ENCODE measurements at regions not wholly inside any gene's neighbourhood (a gene's known extent, or its start where the extent isn't known, plus 50 kb on each side); places are given as distances from the start of the nearest gene placed in this dataset.
"Not testable (repeated sequence)": the region's sequence is repeated elsewhere in the genome, so short reads cannot be mapped to it uniquely, and the experiment has no call there.

DNA sequence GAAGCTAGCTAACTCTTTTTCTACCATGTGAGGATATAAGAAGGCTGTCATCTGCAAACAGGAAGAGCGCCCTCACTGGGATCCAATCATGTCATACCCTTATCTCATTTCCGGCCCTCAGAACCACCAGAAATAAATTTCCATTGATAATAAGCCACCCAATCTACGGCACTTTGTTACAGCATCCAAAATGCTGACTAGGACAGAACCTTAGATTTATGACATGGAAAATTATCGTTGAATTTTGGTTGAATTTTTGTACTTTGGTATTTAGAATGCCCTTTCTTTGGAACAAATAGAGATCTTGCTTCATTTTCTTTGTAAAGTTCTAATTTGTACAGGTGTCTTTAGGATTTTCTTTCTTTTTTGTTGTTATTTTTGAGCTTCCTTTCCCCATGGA, 53.3 kb upstream of the CYLC2 start:
- no peak for DNase-seq

DNA sequence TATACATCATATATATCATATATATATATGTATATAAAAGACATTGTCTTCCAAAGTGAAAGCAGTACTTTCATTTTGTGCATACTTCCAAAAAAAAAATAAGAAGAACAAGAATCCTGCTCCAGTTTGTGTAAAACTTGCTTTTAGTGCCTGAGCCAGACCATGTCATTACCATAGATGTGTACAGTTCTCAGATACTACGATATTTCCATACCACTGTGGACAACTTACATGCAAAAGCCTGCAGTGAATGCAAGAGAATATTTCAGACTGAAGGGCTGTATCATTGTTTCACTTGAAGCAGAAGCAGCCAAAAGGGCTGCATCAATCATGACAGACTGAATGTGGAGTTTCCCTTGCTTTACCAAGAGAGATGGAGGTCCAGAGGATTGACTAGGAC, 72.6 kb upstream of the CYLC2 start:
- no peak for DNase-seq

DNA sequence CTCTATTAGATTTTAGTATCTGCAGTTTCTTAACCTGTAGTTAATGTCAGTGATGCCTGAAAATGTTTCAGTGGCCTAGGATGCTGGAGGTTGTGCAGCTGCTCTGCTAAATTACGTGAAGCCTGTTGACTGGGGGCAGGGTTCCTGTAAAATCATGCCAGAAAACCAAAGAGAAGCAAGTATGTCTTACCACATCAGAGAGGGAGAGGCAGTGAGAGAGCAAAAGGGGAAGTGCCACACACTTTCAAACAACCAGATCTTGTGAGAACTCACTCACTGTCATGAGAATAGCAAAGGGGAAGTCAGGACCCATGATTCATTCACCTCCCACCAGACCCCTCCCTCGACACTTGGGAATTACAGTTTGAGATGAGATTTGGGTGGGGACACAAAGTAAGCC, 83.9 kb upstream of the CYLC2 start:
- DNase-seq: no peak

DNA sequence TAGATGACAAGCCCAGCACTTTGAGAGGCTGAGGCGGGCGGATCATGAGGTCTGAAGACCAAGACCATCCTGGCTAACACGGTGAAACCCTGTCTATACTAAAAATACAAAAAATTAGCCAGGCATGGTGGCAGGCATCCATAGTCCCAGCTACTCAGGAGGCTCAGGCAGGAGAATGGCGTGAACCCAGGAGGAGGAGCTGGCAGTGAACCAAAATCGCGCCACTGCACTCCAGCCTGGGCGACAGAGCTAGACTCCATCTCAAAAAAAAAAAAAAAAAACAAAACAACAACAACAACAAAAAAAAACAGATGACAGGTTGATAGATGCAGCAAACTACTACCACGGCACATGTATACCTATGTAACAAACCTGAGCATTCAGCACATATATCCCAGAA, 89.3 kb upstream of the CYLC2 start:
- DNase-seq: not testable (repeated sequence)

DNA sequence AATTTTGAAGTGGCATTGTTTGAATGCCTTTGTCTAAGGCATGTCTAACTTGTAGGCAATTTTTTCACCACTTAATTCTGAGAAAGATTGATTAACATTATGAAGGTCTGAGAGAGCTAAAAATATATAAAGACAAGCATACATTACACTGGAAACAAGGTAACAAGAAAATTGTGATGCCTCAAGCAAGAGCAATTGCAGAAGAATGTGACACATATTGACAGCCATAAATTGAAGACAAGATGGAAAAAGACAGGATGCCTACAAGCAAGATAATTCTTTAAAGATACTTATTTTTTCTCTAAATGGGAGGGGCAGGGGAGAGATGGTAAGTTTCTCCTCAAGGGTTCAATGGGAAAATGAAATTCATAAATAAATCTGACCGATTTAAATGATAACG, 103.1 kb upstream of the CYLC2 start:
- DNase-seq: no peak

DNA sequence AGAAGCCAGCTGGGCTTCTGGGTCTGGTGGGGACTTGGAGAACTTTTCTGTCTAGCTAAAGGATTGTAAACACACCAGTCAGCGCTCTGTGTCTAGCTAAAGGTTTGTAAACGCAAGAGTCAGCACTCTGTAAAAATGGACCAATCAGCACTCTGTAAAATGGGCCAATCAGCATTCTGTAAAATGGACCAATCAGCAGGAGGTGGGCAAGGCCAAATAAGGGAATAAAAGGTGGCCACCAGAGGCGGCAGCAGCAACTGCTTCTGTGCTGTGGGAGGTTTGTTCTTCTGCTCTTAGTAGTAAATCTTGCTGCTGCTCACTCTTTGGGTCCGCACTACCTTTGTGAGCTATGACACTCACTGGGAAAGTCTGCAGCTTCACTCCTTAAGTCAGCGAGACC, 106.4 kb upstream of the CYLC2 start:
- DNase-seq: not testable (repeated sequence)

DNA sequence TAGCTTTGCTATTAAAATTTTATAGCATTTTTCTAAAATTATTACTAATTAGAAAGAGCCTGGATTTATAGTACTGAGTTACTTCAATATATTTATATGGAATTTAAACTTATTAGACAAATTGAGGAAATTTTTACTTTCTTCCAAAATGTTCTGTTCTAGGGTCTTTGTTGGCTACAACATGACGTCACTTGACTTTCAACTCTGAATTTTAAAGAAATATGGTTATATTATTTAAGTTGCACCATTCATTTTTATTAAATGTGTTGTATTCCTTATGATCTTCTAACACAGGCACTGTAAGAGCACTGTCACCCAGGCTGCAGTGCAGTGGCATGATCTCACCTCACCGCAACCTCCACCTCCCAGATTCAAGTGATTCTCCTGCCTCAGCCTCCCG, 119.4 kb upstream of the CYLC2 start:
- no peak for DNase-seq

DNA sequence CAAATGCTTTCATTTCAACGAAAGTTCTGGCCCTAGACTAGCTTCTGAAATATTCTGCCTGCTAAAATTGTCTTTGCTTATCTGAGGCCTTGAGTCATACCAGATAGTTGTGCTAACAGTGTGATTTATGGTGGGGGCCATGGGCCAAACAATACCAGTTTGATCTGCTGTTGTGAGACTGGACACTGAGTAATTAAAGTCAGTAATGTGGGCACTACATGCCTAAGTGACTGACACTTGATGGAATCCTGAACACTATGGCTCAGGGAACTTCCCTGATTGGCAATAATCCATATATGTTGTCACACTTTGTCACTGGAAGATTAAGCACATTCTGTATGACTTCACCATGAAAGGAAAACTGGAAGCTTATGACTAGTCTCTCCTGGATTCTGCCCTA, 127.6 kb upstream of the CYLC2 start:
- no peak for DNase-seq

DNA sequence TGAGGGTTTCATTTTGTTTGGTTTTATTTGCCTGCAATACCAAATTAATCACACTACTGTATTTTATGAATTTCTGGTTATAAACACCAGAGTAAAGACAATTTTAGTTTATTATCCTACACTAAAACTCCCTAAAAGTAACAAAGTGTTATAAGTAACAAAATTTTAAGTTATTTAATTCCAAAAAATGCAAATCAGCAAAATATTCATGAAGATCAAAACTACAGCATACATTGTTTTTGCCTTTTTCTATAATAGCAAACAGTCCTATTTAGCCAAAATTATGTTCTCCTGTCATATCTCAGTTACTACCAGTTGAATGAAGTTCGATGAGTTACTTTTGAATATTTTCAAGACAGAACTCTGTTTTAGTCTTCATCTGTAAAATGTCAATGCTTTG, 132.7 kb upstream of the CYLC2 start:
- DNase-seq: no peak

DNA sequence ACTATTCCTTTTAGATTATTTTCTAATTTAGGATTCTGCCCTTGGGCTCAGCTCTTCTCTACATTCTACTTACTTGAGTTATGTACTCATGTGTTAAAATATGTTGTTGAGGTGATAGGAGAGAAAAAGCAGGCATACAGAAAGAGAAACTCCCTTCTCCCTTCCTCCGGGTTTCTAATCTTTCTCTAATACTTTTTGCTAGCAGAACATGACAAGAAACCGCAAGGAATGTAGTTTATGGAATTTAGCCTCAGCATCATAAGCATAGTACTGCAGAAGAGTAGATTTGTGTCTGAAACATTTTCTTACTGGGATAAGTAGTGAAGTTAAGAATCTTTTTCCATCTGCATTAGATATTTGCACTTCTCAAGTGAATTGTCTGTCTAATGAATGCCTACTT, 139.5 kb upstream of the CYLC2 start:
- no peak for DNase-seq

DNA sequence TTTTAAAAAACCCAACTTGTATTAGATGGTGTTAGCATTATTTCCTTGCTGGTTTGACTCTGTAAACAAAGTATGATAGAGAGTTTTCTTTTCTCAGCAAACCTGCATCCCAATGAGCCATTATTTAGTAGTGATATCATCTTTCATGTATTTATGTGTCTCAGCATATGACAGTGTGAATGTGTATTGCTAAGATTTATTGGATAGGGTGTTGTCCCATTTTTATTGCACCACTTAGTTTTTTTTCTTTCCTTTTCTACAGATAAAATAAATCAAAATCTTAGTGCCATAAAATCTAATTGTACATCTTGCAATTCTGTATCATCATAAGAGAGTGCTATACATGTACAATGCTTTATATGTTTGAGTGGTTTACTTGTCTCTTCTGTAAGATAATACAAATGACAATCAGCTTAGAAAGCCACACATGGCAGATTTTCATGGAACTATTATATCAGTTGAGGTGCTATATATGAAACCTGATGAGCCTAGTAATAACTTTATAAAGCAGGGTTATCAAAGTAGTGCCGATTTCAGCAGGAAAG, 149.2 kb upstream of the CYLC2 start:
- DNase-seq: no peak

DNA sequence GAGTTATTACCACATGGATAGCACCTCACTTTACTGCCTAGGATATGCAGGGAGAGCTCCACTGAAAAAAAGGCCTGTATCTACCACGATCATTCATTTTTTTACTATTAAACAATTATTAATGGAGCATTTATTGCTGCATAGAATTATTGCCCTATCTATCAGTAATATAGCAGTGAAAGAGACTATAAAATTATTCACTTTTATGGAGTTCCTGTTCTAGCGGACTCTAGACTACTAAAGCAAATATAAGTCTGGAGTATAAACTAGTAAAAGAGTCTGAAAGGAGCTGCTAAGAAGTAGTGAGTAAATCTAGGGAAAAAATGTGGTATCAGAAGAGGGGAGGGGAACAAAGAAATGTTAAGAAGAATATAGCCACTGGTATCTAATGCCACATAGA, 150.4 kb upstream of the CYLC2 start:
- DNase-seq: no peak

DNA sequence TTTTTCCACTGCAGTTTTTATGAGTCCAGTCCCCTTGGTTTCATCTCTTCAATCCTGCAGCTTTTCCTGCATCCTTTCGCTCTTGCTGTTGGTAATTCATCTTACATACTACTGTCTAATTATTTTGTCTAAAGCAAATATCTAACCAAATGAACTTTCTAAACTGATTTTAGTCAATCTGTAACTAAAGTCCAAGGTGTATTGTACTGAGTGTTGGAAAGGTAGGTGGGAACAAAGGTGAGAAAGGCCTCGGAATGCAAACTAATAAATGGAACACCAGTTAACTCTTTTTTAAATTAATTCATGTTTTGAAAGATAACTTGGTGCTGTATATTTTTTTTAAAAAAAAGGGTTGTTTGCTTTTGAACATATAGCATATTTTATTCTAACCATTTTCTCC, 152.7 kb upstream of the CYLC2 start:
- DNase-seq: no peak

DNA sequence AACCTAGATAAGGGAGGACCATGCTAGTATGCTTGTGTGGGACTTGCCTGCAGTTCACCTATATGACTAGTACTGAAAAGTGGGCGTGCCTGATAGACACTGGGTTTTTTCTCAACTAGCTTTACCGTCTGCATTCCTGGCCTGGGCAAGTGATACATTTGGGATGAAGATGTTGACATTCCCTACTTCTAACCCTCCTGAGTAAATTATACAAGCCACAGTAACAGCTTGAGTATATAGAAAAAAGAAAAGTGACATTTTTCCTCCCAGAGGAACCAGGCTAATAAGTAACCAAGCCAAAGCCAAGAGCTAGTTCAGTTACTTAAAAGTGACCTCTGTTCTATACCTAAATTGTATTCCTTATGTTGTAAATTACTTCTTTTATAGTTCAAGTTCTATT, 153.8 kb upstream of the CYLC2 start:
- no peak for DNase-seq

DNA sequence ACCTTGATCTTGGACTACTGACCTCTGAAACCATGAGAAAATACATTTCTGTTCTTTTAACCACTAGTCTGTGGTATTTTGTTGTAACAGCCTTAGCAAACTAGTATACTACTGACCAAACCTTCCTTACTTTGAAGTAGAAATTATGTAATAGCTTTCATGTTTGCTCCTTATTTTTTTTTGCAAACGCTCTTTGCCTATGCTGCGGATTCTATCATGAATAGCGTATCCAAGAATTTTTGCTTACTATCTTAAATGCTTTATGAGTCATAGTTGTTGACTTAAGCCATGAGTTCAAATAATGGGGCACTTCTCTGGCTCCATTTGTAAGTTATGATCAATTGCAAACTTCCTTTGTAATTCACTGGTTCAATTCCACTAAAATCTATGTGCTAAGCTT, 154.8 kb upstream of the CYLC2 start:
- no peak for DNase-seq

DNA sequence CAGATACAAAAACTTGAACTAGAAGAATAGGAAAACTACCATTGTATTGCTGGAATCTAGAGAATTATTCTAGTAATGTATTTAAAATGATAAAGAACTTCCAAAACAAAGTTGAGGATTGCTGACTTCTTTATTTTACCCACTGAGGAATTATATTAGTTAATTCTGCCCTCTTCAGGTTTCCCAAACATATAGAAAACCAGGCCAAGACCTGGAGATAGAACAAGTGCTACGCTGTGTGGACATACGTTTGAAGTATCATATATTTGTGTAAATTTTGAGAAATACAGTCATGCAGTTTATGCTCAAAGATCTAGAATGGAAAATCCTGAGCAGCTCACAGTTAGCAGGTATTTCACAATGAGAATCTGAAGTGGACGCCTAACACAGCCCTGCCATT, 162.3 kb upstream of the CYLC2 start:
- no peak for DNase-seq

DNA sequence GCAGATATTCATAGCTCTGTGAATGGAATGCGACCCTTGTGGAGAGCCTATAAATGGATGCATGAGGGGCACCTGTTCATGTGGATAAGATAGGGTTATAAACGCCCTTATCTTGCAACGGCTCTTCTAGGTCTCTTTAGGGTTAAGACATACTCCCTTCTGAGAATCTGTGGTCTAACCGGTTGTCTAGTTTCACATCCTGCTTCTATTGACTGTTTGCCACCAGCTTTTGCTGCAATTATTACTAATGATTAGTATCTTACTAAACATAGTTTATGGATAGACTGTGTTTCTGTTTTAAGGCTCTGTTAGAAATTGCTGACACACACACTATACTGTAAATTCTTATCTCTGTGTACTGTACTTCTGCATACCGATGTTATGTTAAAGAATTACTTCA, 198.9 kb upstream of the CYLC2 start:
- DNase-seq: no peak

DNA sequence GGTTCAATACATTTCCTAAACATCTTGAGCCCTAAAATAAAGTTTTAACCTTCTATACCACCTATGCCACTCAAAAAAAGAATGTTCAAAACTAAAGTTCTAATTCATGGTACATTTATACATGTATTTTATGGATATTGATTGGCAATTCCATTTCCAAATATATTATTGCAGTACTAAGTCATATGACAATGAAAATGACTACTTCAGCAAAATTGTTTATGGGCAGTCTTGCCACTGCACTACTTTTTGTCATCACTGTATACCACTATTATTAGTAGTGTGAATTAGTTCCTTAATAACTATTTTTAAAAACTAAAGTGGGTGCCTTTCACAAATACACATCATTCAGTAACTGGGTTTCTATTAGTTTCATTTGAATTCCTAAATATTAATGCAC, 199.6 kb upstream of the CYLC2 start:
- no peak for DNase-seq

DNA sequence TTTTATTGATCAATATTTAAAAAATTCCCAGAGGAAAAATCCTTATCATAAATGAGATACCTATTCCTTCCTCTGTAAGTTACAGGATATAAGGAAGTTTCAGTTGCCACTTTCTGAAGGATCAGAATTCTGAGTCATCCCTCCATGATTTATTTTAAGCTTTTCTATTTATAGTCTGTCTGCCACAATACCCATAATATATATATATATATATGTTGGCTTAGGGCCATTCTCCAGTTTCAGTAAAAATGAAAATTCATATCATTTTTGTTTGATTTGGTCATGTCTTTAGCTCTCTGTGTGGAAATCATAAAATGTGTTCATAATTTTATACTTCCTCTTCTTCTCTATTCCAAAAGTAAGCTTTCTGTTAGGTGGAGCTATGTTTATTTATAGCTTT, 215.8 kb upstream of the CYLC2 start:
- no peak for DNase-seq

DNA sequence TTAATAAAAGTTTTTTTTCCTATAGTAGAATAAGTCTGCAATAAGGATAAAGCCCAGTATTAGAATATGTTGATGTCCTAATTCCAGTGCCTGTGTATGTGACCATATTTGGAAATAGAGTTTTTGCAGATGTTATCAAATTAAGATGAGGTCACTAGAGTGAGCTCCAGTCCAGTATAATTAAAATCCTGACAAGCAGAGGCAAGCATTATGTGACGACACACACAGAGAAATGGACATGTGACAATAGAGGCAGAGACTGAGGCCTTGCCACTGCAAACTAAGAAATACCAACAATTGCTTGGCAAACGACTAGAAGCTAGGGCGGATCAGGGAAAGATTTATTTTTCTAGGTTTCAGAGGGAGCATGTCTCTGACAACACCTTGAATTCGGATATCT, 216.4 kb upstream of the CYLC2 start:
- DNase-seq: no peak

DNA sequence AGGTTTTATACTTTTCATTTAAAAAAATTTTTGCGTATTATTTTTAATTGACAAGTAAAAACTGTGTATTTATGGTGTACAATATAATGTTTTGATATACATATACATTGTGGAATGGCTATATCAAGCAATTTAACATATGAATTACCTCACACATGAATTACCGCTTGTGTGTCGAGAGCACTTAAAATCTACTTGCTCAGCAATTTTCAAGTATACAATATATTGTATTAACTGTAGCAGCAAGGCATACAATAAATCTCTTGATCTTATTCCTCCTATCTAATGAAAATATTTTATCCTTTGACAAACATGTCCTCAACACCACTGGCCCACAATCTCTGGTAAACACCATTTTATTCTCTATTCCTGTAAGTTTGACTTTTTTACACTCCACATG, 224.4 kb upstream of the CYLC2 start:
- DNase-seq: no peak

DNA sequence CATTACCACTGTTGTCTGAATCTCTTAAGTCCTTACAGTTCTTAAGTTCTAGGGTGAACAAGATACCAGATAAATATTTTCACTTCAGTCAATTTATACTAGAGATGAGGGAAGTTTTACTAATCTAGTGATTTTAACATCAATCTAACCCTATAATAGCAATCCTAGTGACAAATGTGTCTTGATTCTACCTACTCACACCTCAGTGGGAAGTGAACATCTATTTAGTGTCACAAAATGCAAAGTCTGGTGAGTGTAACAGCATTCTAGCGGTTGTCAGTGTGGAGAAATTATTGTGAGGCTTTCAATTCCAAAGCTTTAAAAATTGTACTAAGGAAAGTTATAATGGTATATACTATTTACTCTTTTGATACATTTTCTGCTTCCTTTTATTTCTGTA, 225.8 kb upstream of the CYLC2 start:
- DNase-seq: no peak

DNA sequence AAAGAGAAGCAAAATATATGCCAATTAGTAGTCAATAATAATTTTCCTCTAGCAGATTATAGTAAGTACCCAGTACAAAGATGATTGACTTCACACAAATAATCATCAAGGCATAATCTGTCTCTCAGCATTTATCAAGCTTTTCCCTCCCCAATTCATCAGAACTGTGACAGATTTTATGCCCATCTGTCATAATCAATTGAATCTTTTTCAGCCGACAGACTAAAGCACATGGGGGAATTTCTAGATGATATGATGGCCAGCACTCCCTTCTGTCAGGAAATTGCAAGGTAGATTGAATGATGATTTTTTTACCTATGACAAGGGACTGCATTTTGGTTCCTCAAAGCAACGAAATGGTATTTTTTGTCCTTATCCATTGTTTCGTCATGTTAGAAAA, 227.1 kb upstream of the CYLC2 start:
- DNase-seq: no peak

DNA sequence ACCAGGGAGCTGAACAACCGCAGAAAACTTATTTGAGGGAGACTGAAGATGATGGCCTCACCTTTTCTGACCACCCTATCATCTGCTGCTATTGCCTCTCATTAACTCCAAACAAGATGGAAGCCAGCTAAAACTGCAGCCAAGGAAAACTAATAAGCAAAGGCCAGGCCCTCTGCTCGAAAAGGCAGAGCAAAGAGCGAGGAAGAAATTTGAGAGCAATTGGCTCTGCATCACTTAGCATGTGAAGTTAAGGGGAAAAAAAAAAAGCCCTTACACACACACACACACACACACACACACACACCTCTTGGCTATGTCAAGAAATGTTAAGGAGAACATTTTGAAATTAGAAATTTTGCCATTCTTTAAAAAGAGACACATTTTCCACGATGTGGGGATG, 228.1 kb upstream of the CYLC2 start:
- DNase-seq: no peak

DNA sequence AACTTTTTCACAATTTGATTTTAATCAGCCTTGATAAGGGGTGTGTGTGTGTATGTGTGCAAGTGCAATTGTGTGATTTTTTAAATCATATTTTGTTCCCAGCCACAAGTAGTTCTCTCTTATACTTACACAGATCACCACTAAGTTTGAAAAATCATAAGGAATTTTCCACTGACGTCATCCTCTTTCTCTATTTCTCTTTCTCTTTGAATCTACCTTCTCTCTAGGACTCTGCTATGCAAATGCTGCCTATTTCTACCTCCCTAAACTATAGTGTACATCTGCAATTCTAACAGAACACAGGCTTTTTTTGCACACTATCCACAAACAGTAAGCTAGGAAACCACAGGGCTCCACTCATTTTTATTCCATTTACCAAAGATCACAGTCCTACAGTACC, 254.6 kb upstream of the CYLC2 start:
- no peak for DNase-seq

DNA sequence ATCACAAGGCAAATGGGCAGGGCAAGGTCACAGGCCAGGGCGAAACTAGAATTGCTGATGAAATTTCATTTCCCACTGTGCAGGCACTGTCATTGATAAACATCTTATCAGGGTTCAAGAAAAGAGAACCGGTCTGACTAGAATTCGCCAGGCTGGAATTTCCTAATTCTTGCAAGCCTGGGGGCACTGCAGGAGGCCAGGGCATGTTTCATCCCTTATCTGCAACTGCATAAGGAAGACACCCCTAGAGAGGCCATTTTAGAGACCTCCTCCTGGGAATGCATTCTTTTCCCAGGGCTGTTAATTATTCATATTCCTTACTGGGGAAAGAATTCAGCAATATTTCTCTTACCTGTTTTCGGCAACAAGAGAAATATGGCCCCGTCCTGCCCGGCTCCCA, 266.2 kb upstream of the CYLC2 start:
- no peak for DNase-seq
